Natural killer cell (primary cell): ENCODE measurements at regions not wholly inside any gene's neighbourhood (a gene's known extent, or its start where the extent isn't known, plus 50 kb on each side); places are given as distances from the start of the nearest gene placed in this dataset.

ENCODE experiments used
- ATAC-seq, 3 donors: fragments of 150-1000 bp in 2 of 3; fragments of 200-7000 bp in 1 of 3; cut with Tn5 transposase; 1 replicate in 1 of 3; 2 replicates in 2 of 3; pipeline ENCODE4 v1.10.0; 2021; ENCODE audit warnings: mild to moderate bottlenecking in 2 of 3, moderate library complexity in 2 of 3
- DNase-seq, 2 donors: peaks; one replicate each; pipeline versions ENCODE4 v3.0.0 to v3.0.0-alpha.2; 2013 to 2021; ENCODE audit warnings: mixed read lengths in 1 of 2
- H3K27ac ChIP-seq: one replicate; pipeline ENCODE4 v1.5.1; 2013; ENCODE audit warnings: mild to moderate bottlenecking, low read length
- H3K27me3 ChIP-seq: one replicate; pipeline ENCODE4 v1.6.1; 2013; ENCODE audit warnings: low read length; ENCODE audit not compliant: control insufficient read depth, insufficient read depth
- H3K36me3 ChIP-seq: one replicate; pipeline ENCODE4 v1.6.1; 2013; ENCODE audit warnings: low read length; ENCODE audit not compliant: control insufficient read depth, insufficient read depth
- H3K4me1 ChIP-seq: one replicate; pipeline ENCODE4 v1.6.1; 2013; ENCODE audit warnings: low read length; ENCODE audit not compliant: control insufficient read depth, insufficient read depth
- H3K4me3 ChIP-seq: one replicate; pipeline ENCODE4 v1.5.1; 2013; ENCODE audit warnings: low read length
- H3K9me3 ChIP-seq: one replicate; pipeline ENCODE4 v1.6.1; 2013; ENCODE audit warnings: low read length; ENCODE audit not compliant: control insufficient read depth, insufficient read depth
- H3K27ac Mint-ChIP-seq, 2 donors: one replicate each; pipeline ENCODE4 v1.8.0; 2022; ENCODE audit warnings: mild to moderate bottlenecking in 2 of 2, mixed read lengths in 2 of 2, moderate library complexity in 1 of 2
- H3K27me3 Mint-ChIP-seq, 2 donors: one replicate each; pipeline ENCODE4 v1.8.0; 2022; ENCODE audit warnings: low read depth in 2 of 2, mixed read lengths in 2 of 2
- H3K36me3 Mint-ChIP-seq: one replicate; pipeline ENCODE4 v1.8.0; 2022; ENCODE audit warnings: mixed read lengths
- H3K4me1 Mint-ChIP-seq, 2 donors: one replicate each; pipeline ENCODE4 v1.8.0; 2022; ENCODE audit warnings: mixed read lengths in 2 of 2
- H3K4me3 Mint-ChIP-seq: one replicate; pipeline ENCODE4 v1.8.0; 2022; ENCODE audit warnings: mild to moderate bottlenecking, moderate library complexity, mixed read lengths
- H3K9me3 Mint-ChIP-seq, 2 donors: one replicate each; pipeline ENCODE4 v1.8.0; 2022; ENCODE audit warnings: mixed read lengths in 2 of 2
- WGBS: methylation state at CpG from one replicate; pipeline ENCODE4 v1.1.7; 2013; ENCODE audit warnings: missing lambda C conversion rate; ENCODE audit not compliant: insufficient coverage; 5-methylcytosine and 5-hydroxymethylcytosine counted together
- intact Hi-C: fragments of 100-400 bp; cut with micrococcal nuclease; formaldehyde crosslinking; loops from one replicate; pipeline ENCODE4 v1.14.2; 2022
- TF ChIP-seq, protein P1 (sequence below): fragments of 200-600 bp; IDR thresholded peaks from one replicate; pipeline ENCODE4 v1.8.0; 2022; ENCODE audit warnings: antibody characterized with exemption

DNA sequence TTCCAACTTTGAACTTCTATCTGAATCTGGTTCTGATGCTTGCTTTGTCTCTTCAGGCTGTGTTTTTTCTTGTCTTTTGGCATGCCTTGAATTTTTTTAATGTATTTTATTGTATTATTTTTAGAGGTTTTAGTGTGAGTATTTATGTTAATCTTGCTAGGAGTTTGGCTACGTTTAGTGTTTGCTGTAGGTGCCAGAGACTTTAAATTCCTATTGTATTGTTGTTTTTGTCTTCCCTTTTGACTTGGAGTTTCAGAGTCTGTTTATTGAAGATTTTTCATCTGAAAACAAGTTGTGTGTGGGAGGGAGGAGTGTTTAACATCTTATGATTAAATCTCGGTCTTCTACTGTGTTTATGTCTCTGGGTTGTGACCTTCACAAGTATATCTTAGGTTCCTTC lies 956.8 kb downstream of the TLE1 start:
- Histone ChIP-seq H3K27me3 (no peaks in the 10 kb centered on the region), H3K4me3 (no peak overlapping the region), H3K9me3 (peaks cover 12% of the 10 kb centered on the region), H3K4me1 (no peaks in the 10 kb centered on the region), H3K36me3 (no peaks in the 10 kb centered on the region), H3K27ac (no peak overlapping the region)
- Mint-ChIP-seq H3K4me1 (no peaks in the 10 kb centered on the region), H3K27ac (no peak overlapping the region), H3K36me3 (no peaks in the 10 kb centered on the region), H3K4me3 (no peak overlapping the region), H3K9me3 (peaks cover 2 to 9% of the 10 kb centered on the region in 2 donors), H3K27me3 (no peaks in the 10 kb centered on the region)
- DNase-seq (no peak), ATAC-seq (no peak)
- WGBS: 71% methylated on average over 1 of the region's 2 CpGs
- TF ChIP-seq, protein P1, sequence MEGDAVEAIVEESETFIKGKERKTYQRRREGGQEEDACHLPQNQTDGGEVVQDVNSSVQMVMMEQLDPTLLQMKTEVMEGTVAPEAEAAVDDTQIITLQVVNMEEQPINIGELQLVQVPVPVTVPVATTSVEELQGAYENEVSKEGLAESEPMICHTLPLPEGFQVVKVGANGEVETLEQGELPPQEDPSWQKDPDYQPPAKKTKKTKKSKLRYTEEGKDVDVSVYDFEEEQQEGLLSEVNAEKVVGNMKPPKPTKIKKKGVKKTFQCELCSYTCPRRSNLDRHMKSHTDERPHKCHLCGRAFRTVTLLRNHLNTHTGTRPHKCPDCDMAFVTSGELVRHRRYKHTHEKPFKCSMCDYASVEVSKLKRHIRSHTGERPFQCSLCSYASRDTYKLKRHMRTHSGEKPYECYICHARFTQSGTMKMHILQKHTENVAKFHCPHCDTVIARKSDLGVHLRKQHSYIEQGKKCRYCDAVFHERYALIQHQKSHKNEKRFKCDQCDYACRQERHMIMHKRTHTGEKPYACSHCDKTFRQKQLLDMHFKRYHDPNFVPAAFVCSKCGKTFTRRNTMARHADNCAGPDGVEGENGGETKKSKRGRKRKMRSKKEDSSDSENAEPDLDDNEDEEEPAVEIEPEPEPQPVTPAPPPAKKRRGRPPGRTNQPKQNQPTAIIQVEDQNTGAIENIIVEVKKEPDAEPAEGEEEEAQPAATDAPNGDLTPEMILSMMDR: no peak
- intact Hi-C loops: no loop called here

DNA sequence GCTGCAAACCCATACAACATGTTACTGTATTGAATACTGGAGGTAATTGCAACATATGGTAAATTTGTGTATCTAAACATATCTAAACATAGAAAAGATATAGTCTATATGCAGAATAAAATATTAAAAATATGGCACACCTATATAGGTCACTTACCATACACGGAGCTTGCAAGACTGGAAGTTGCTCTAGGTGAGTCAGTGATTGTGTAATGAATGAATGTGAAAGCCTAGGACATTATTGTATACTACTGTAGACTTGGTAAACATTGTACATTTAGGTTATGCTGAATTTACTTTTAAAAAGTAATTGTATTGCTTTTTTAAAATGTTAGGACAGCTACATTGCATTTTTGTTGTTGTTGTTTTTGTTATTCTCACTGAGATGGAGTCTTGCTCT lies 968.8 kb downstream of the TLE1 start:
- intact Hi-C loops: no loop called here
- no peaks in the 10 kb centered on the region for H3K4me1 Mint-ChIP-seq
- H3K27ac ChIP-seq: no peak overlapping the region

DNA sequence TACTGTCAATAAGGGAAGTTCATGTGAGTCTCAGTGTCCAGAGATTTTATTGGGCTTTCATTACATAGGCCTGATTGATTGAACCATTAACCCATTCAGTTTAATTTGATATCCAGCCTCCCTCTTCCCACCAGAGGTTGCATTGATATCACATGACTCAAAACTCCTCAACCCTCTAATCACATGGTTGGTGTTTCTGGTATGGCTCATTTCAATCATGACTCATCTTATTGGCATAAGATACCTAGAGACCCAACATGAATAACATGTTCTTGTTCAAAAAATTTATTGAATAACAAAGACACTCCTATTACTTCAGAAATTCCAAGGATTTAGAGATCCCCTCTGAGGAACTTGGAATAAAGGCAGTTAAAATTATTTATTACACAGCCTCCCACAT lies 982.2 kb downstream of the TLE1 start:
- Mint-ChIP-seq H3K4me1 (no peaks in the 10 kb centered on the region), H3K27me3 (no peaks in the 10 kb centered on the region), H3K9me3 (peaks cover 22 to 25% of the 10 kb centered on the region in 2 donors), H3K4me3 (no peak overlapping the region), H3K36me3 (no peaks in the 10 kb centered on the region), H3K27ac (no peak overlapping the region)
- H3K9me3 ChIP-seq: peaks cover 5% of the 10 kb centered on the region
- no peak overlapping the region for H3K4me3 ChIP-seq
- ATAC-seq (no peak), DNase-seq (no peak)
- TF ChIP-seq, protein P1: no peak
- no peaks in the 10 kb centered on the region for H3K36me3 ChIP-seq
- H3K27me3 ChIP-seq: no peaks in the 10 kb centered on the region
- intact Hi-C loops: no loop called here
- H3K27ac ChIP-seq: no peak overlapping the region
- H3K4me1 ChIP-seq: no peaks in the 10 kb centered on the region

More for the DNA sequence above, 968.8 kb downstream of the TLE1 start:
- TF ChIP-seq, protein P1: no peak
- Mint-ChIP-seq H3K27ac (no peak overlapping the region), H3K4me3 (no peak overlapping the region), H3K36me3 (no peaks in the 10 kb centered on the region), H3K27me3 (no peaks in the 10 kb centered on the region), H3K9me3 (peaks cover 17 to 19% of the 10 kb centered on the region in 2 donors)
- no peak overlapping the region for H3K4me3 ChIP-seq
- no peak for ATAC-seq
- H3K9me3 ChIP-seq: no peaks in the 10 kb centered on the region
- no peak for DNase-seq
- WGBS: 100% methylated on average over 1 of the region's 1 CpG
- H3K36me3 ChIP-seq: no peaks in the 10 kb centered on the region
- no peaks in the 10 kb centered on the region for H3K27me3 ChIP-seq
- H3K4me1 ChIP-seq: no peaks in the 10 kb centered on the region

DNA sequence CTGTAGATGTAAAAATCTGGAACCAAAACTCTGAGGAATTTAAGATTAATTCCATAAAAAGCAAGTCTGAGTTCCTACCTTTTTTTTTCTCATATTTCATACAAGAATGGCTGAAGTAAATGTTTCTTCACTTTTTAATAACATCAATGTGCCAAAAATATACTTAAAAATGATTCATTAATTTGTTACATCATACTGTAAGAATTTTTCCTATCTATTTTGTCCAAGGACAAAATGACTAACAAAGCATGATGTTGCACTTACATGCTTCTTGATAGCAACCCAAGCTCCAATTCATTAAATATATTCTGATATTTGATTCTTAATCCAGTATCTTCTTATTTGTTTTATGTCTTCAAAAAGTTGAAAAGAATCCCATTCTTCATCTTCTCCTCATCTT lies 988.3 kb downstream of the TLE1 start:
- TF ChIP-seq, protein P1: no peak
- intact Hi-C loops: no loop called here
- Mint-ChIP-seq H3K36me3 (no peaks in the 10 kb centered on the region), H3K9me3 (peaks cover 8 to 11% of the 10 kb centered on the region in 2 donors), H3K4me3 (no peak overlapping the region), H3K4me1 (no peaks in the 10 kb centered on the region), H3K27ac (no peak overlapping the region), H3K27me3 (no peaks in the 10 kb centered on the region)
- Histone ChIP-seq H3K4me3 (no peak overlapping the region), H3K4me1 (no peaks in the 10 kb centered on the region), H3K36me3 (no peaks in the 10 kb centered on the region), H3K27me3 (no peaks in the 10 kb centered on the region), H3K9me3 (no peaks in the 10 kb centered on the region), H3K27ac (no peak overlapping the region)
- DNase-seq (no peak), ATAC-seq (no peak)
